ENCODE measurements at regions not wholly inside any gene's neighbourhood (a gene's known extent, or its start where the extent isn't known, plus 50 kb on each side); places are given as distances from the start of the nearest gene placed in this dataset.

DNA sequence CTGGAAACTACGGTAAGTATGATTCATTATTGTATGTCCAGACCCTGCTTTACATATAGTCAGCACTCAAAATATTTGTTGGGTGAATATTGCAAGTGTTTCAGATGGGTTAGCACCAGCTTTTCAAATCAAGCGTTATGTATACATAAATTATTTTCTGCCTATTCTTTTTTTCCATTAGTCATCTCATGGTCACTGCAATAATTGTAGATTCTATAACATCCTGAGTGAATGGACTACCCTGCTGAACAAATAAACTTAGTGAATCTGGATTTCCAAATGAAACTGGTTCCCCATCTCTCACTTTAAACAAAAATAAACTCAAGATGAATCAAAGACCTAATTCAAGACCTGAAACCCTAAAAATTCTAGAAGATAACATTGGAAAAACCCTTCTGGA, 152.3 kb downstream of the DIO2 start:
- TF ChIP-seq, protein P1, sequence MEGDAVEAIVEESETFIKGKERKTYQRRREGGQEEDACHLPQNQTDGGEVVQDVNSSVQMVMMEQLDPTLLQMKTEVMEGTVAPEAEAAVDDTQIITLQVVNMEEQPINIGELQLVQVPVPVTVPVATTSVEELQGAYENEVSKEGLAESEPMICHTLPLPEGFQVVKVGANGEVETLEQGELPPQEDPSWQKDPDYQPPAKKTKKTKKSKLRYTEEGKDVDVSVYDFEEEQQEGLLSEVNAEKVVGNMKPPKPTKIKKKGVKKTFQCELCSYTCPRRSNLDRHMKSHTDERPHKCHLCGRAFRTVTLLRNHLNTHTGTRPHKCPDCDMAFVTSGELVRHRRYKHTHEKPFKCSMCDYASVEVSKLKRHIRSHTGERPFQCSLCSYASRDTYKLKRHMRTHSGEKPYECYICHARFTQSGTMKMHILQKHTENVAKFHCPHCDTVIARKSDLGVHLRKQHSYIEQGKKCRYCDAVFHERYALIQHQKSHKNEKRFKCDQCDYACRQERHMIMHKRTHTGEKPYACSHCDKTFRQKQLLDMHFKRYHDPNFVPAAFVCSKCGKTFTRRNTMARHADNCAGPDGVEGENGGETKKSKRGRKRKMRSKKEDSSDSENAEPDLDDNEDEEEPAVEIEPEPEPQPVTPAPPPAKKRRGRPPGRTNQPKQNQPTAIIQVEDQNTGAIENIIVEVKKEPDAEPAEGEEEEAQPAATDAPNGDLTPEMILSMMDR (conservative IDR thresholded peaks at IDR 0.05; ENCODE audit: low read depth, low read length) = no peak
- no peak overlapping the region for H2AFZ ChIP-seq (ENCODE audit: low read depth)
- no peak overlapping the region for H3K4me2 ChIP-seq
- H3K27ac ChIP-seq = no peak overlapping the region
- no peaks in the 10 kb centered on the region for H3K79me2 ChIP-seq (ENCODE audit: insufficient read depth, low read depth)
- no peak overlapping the region for H3K9ac ChIP-seq
- no peaks in the 10 kb centered on the region for H4K20me1 ChIP-seq (ENCODE audit: insufficient read depth)
- H3K27me3 ChIP-seq (ENCODE audit: insufficient read depth, low read depth) = no peaks in the 10 kb centered on the region
- no peaks in the 10 kb centered on the region for H3K36me3 ChIP-seq (ENCODE audit: insufficient read depth)
- no peak overlapping the region for H3K4me3 ChIP-seq (IDR thresholded peaks at IDR 0.05; ENCODE audit: insufficient read depth, low read depth, low read length)
- H3K4me1 ChIP-seq (ENCODE audit: low read depth, poor library complexity, severe bottlenecking) = no peaks in the 10 kb centered on the region

DNA sequence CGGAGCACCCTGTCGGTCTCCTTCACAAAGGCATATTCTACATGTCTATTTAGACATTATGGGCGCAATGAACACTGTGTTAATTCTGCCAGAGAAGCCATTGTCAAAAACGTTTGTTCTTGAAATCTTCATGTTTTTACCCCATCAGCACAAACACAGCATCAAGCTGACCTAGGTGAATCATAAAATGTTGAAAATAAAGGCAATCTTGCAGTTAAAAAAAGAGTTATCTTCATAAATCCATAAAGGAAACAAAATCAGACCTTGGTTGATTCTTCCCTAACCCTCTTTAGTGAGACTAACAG, 154.9 kb downstream of the DIO2 start:
- H2AFZ ChIP-seq (ENCODE audit: low read depth) = no peak overlapping the region
- H4K20me1 ChIP-seq (ENCODE audit: insufficient read depth) = no peaks in the 10 kb centered on the region
- TF ChIP-seq, protein P1 (conservative IDR thresholded peaks at IDR 0.05; ENCODE audit: low read depth, low read length) = 0 out of 2 replicates have a peak, but pooled peaks have one; percentile 8
- no peak overlapping the region for H3K27ac ChIP-seq
- no peaks in the 10 kb centered on the region for H3K27me3 ChIP-seq (ENCODE audit: insufficient read depth, low read depth)
- H3K79me2 ChIP-seq (ENCODE audit: insufficient read depth, low read depth) = no peaks in the 10 kb centered on the region
- no peak overlapping the region for H3K4me2 ChIP-seq
- no peaks in the 10 kb centered on the region for H3K36me3 ChIP-seq (ENCODE audit: insufficient read depth)
- H3K9ac ChIP-seq = no peak overlapping the region
- no peaks in the 10 kb centered on the region for H3K4me1 ChIP-seq (ENCODE audit: low read depth, poor library complexity, severe bottlenecking)
- H3K4me3 ChIP-seq (IDR thresholded peaks at IDR 0.05; ENCODE audit: insufficient read depth, low read depth, low read length) = no peak overlapping the region

GRCh38 chr14:80055667-80056496, 155.4 kb downstream of the DIO2 start:
- Histone ChIP-seq H2AFZ (ENCODE audit: low read depth) (no peak overlapping the region), H4K20me1 (ENCODE audit: insufficient read depth) (no peaks in the 10 kb centered on the region)

DNA sequence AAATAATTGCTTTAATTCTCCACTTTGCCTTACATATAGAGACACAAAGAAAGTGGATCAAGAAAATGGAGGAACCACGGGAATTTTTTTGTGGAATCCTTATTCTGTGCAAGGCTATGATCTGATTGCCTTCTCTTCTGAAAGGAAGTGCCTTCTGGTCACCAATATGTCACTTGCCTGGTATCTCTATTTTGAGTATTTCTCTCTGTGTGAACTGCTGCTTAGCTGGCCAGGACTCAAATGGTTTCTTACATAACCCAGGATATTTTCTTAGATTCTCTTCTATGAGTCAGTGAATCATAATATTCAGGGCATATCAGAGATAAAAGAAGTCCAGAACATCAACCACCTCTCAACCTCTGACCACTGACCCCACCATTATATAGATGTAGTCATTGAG, 156.1 kb downstream of the DIO2 start:
- Histone ChIP-seq H3K79me2 (ENCODE audit: insufficient read depth, low read depth) (no peaks in the 10 kb centered on the region), H3K36me3 (ENCODE audit: insufficient read depth) (no peaks in the 10 kb centered on the region), H3K4me1 (ENCODE audit: low read depth, poor library complexity, severe bottlenecking) (no peaks in the 10 kb centered on the region), H3K27ac (no peak overlapping the region), H3K4me3 (IDR thresholded peaks at IDR 0.05; ENCODE audit: insufficient read depth, low read depth, low read length) (no peak overlapping the region), H4K20me1 (ENCODE audit: insufficient read depth) (no peaks in the 10 kb centered on the region), H3K27me3 (ENCODE audit: insufficient read depth, low read depth) (no peaks in the 10 kb centered on the region), H2AFZ (ENCODE audit: low read depth) (no peak overlapping the region), H3K9ac (no peak overlapping the region), H3K4me2 (no peak overlapping the region)
- TF ChIP-seq, protein P1 (conservative IDR thresholded peaks at IDR 0.05; ENCODE audit: low read depth, low read length) = no peak

More at GRCh38 chr14:80055667-80056496, 155.4 kb downstream of the DIO2 start:
- Histone ChIP-seq H3K36me3 (ENCODE audit: insufficient read depth) (no peaks in the 10 kb centered on the region), H3K4me1 (ENCODE audit: low read depth, poor library complexity, severe bottlenecking) (no peaks in the 10 kb centered on the region), H3K4me2 (no peak overlapping the region), H3K4me3 (IDR thresholded peaks at IDR 0.05; ENCODE audit: insufficient read depth, low read depth, low read length) (no peak overlapping the region), H3K27me3 (ENCODE audit: insufficient read depth, low read depth) (no peaks in the 10 kb centered on the region), H3K9ac (no peak overlapping the region), H3K27ac (no peak overlapping the region), H3K79me2 (ENCODE audit: insufficient read depth, low read depth) (no peaks in the 10 kb centered on the region)
- TF ChIP-seq, protein P1 (conservative IDR thresholded peaks at IDR 0.05; ENCODE audit: low read depth, low read length) = peak; percentile 62

All from KMS-11 (cell line).